T-helper 22 cell (primary cell): ENCODE measurements at regions not wholly inside any gene's neighbourhood (a gene's known extent, or its start where the extent isn't known, plus 50 kb on each side); places are given as distances from the start of the nearest gene placed in this dataset.

Source experiments
- DNase-seq: peaks from one replicate; pipeline ENCODE4 v3.0.0-alpha.2; 2020; ENCODE audit warnings: low read depth

DNA sequence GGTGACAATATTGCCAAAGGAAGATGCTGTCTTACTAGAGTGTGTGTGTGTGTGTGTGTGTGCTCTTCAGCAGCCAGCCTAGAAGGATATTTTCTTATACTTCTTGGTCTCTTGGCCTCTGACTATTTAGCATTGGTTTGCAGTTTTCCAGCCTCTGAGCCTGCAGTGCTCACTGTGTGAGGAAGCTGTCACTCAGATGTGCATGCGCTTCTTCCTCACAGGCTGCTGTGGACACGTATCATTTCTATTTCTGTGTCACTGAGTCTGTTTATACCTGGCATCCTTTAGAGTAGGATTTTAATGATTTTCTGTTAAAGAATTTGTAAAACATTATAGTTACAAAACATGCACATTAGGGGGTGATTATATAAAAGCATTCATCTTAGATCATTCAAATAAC is 83.3 kb downstream of the ALDH8A1 start:
- no peak for DNase-seq

DNA sequence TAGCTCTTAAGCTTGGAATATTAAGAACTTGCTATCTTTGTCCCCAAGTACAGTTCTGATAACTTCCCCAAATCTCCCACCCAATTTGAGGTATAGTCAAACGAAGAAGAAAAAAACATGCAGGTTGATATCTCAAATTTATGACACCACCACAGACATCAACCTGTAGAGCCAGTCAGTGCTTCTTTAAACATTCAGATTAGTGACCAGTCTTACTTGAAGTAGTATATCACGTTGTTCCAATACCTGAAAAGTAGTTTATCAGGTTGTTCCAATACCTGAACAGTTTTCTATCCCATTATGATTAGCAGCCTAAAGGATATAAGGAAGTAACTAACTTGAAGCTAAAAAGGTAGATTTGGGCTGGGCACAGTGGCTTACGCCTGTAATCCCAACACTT is 85.3 kb downstream of the ALDH8A1 start:
- no peak for DNase-seq

DNA sequence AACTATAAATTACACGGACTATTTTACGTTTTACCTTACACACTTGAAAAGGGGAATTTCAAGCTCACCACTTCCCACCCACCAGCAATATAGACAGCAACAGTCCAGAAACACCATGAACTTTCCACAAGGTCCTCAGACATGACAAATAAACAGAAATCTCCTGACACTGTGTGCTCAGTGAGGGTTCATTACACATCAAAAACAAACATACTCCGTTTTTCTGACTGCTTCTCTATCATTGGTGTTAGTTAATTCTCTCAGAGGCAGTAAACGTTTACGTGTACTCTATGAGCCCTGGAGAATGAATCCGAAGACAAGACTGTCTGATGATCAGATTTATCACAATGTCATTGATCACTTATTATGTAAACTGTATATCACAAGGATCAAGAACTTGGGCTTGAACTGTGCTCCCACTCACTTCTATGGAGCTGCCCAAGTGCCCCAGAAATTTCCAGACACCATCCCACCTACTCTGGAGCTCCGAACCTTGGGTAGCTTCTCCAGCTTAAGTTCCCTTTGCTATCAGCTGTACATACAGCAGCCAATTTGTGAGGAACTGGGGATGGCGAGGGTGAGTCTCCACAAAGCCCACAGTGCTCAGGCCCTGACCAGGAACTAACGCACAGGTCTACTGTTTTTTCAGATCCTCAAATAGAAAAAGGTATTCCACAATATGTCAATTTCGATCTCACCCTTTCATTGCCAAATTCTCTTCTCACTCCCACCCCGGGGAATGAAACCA is 86.0 kb downstream of the ALDH8A1 start:
- DNase-seq = no peak

DNA sequence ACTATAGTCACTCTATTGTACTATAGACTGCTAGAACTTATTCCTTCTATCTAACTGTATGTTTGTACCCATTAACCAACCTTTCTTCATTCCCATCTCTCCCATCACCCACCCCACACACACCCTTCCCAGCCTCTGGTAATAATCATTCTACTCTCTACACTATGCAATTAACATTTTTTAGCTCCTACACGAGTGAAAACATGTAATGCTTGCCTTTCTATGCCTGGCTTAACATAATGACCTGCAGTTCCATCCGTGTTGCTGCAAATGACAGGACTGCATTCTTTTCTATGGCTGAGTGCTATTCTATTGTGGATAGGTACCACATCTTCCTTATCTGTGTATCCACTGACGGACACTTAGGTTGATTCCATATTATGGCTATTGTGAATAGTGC is 95.5 kb downstream of the ALDH8A1 start:
- DNase-seq = no peak

- no peak for DNase-seq
These were observed 96.5 kb downstream of the ALDH8A1 start for GRCh38 chr6:134853111-134854055.

DNA sequence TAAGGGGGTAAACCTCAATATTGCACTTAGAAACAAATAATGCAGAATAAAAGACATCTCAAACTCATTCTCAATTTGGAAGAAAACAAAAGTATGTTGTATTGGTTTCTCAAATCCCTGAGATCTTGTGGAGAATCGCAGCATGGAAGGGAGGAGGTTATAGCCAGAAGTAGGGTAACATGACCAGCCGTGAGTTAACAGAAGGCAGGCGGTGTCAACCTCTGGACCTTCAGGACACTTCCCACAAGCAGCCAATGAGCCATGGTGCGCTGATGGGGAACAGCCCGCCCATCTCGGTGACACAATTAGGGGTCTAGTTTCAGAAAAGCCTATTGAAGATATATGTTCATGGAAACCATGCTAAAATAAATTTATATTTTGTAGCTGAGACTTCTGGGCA is 98.4 kb downstream of the ALDH8A1 start:
- no peak for DNase-seq

GRCh38 chr6:134850721-134851305 is 99.1 kb downstream of the ALDH8A1 start:
- no peak for DNase-seq

DNA sequence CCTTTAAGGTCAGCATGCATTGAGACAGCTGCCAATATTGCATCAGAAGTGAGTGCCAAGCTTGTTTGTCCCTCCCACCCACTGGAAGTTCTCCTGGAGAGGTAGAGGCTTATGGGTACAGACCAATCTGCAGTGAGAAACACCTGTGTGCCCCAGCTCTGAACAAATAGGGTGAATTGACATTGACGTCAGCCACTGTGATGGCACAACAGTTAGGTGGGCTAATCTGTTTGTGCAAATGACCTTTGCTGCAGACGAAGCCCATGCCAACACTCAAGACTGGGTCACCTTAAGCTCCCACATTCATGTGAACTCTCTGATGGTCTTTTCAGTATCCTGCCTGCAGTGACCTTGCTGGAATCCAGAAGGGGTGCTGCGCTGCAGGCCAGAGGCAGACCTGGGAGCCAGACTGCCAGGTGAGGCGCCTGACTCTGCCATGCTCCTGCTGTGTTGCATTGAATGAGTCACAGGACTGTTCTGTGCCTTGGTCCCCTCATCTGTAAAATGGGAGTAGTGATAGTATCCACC is 99.9 kb downstream of the ALDH8A1 start:
- DNase-seq = no peak

GRCh38 chr6:134848076-134848475 is 101.8 kb downstream of the ALDH8A1 start:
- no peak for DNase-seq

DNA sequence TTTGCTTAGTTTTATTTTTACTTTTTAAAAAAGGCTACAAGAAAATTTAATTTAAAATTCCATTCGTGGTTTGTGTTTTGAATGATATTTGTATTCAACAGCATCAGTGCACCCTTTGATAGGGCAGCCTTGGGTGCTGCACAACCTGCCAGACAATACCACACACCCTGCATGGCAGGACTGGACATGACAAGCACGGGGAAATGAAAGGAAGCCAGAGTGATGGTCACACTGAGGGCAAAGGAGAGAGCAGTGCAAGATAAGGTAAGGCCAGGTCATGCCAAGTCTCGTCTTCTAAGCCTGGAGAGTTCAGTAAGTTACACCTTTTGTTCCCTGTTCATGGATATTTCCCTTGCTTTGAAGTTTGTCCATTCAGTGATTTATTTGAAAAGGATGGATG is 103.0 kb downstream of the ALDH8A1 start:
- DNase-seq = no peak

GRCh38 chr6:134846031-134846430 is 103.9 kb downstream of the ALDH8A1 start:
- no peak for DNase-seq

DNA sequence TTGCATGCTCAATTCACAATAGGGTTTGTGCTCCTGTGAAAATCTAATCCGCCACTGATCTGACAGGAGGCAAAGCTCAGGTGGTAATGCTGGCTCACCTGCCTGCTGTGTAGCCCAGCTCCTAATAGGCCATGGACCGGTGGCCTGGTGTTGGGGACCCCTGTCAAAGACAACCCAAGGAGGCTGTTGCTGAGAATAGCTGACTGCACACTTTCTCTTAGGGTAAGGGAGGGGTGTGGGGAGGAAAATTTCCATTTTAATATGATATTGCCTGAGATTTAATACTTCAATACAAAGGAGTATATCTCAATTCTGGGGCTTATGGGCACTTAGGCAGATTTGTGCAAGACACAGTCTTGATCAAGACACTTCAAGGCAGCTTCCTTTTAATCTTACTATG is 105.8 kb downstream of the ALDH8A1 start:
- no peak for DNase-seq

GRCh38 chr6:134840086-134840867 is 109.6 kb downstream of the ALDH8A1 start:
- no peak for DNase-seq

DNA sequence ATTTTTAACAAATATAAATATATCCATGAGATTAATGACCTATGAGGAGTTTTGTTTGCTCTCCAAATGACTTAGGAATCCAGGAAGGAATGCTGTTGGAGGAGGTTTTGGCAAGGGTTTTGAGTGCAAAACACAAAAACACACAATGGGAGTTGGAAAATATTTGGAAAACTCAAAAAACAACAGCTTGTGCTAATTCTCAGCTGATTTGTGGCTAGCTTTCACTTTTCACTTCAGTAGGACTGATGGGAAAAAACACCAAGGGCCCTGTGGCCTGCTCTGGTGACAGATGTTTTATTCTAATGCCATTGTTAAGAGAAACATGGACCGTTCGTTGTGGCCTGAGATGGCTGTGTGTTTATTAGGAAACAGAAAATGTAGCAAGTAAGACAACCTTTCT is 113.9 kb downstream of the ALDH8A1 start:
- no peak for DNase-seq

DNA sequence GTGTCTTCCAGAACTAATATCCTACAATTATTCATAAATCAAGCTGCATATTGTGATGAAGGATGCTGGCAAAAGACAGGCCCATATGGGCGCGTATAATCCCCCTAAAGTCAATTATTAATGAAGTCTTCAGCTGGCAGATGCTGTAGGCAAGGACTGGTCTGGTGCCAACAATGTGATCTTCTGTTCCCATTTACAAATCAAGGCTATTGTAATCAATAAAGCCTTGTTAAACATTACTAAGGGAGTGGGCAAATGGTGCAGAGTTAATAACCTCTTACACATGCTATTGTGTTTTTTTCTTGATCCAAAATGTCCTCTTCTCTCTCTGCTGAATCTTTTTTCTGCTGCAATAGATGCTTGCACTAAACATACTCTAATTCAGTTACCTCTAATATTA is 119.0 kb downstream of the ALDH8A1 start:
- DNase-seq = no peak

- DNase-seq = no peak
These were observed 119.7 kb downstream of the ALDH8A1 start for GRCh38 chr6:134830194-134830593.

GRCh38 chr6:134828641-134829040 is 121.3 kb downstream of the ALDH8A1 start:
- DNase-seq = no peak

GRCh38 chr6:134826889-134827737 is 122.8 kb downstream of the ALDH8A1 start:
- DNase-seq = no peak

DNA sequence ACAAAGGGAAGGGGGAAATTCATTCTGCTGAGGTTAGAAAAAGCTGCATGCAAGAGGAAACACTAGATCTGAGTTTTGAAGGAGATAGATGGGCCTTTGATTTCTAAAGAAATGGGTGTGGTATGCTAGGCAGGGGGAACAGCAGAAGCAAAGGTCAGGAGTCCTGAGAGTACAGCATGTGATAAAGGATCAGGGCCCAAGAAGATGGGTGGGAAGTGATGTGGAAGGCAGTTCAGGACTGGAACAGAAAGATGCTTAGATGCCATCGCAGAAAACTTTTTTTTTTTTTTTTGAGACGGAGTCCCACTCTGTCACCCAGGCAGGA is 126.2 kb downstream of the ALDH8A1 start:
- no peak for DNase-seq

DNA sequence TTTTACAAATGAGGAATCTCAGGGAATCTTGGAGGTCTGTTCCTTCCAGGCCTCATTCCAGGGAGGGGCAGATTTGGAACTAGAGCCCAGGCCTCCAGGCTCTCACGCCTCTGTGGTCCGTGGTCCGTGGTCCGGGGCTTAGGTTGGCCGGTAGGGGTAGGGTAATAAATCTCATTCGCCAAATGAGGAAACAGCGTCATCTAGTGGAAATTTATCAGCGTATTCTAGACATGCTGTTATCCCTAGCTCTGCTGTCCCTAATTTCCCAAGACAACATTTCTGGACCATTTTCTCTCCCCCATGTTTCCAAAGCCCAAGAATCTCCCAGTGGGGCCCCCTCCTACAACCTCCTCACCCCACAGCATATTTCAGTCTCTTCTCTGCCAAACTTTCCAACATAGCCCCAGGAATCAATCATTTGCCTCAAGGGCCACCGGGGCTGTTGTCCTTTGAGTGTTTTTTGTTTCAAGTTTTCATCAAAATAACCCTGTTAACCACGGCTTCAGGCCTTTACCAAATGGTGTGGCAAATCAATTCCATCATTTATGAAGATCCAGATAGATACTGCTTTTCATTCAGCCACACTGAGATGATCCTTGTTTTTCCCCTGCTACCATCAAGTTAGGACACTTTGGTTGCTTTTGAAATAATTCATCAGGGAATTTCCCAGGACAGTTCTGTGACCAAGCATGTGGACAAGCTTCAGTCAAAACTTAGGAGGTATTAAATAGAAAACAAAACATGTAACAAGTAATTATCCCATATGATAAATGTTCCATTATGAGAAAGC is 126.8 kb downstream of the ALDH8A1 start:
- no peak for DNase-seq
